ENCODE measurements at regions not wholly inside any gene's neighbourhood (a gene's known extent, or its start where the extent isn't known, plus 50 kb on each side); places are given as distances from the start of the nearest gene placed in this dataset.

GRCh38 chr2:176388861-176389260 is 119.6 kb downstream of the MTX2 start:
- Mint-ChIP-seq H3K36me3 (ENCODE audit: low read depth, unreplicated experiment) (no peaks in the 10 kb centered on the region), H3K27me3 (ENCODE audit: unreplicated experiment) (no peaks in the 10 kb centered on the region), H3K9me3 (ENCODE audit: unreplicated experiment) (no peaks in the 10 kb centered on the region), H3K27ac (ENCODE audit: unreplicated experiment) (no peak overlapping the region), H3K4me3 (ENCODE audit: unreplicated experiment) (no peak overlapping the region), H3K4me1 (ENCODE audit: unreplicated experiment) (peaks cover 3% of the 10 kb centered on the region)
- no peak for TF ChIP-seq CTCF (IDR thresholded peaks at IDR 0.05; ENCODE audit: unreplicated experiment)
- no peak for DNase-seq (ENCODE audit: low spot score)

GRCh38 chr2:176390276-176391147 is 121.3 kb downstream of the MTX2 start:
- TF ChIP-seq CTCF (IDR thresholded peaks at IDR 0.05; ENCODE audit: unreplicated experiment): no peak
- Mint-ChIP-seq H3K27me3 (ENCODE audit: unreplicated experiment) (no peaks in the 10 kb centered on the region), H3K9me3 (ENCODE audit: unreplicated experiment) (no peaks in the 10 kb centered on the region), H3K27ac (ENCODE audit: unreplicated experiment) (no peak overlapping the region), H3K4me1 (ENCODE audit: unreplicated experiment) (peaks cover 3% of the 10 kb centered on the region), H3K36me3 (ENCODE audit: low read depth, unreplicated experiment) (no peaks in the 10 kb centered on the region), H3K4me3 (ENCODE audit: unreplicated experiment) (no peak overlapping the region)
- DNase-seq (ENCODE audit: low spot score): no peak

- Mint-ChIP-seq H3K9me3 (ENCODE audit: unreplicated experiment) (no peaks in the 10 kb centered on the region), H3K4me1 (ENCODE audit: unreplicated experiment) (no peaks in the 10 kb centered on the region), H3K4me3 (ENCODE audit: unreplicated experiment) (no peak overlapping the region), H3K27ac (ENCODE audit: unreplicated experiment) (no peak overlapping the region), H3K27me3 (ENCODE audit: unreplicated experiment) (no peaks in the 10 kb centered on the region), H3K36me3 (ENCODE audit: low read depth, unreplicated experiment) (no peaks in the 10 kb centered on the region)
- no peak for DNase-seq (ENCODE audit: low spot score)
- TF ChIP-seq CTCF (IDR thresholded peaks at IDR 0.05; ENCODE audit: unreplicated experiment): no peak
Measured at GRCh38 chr2:176391148-176391419, 121.8 kb downstream of the MTX2 start.

- no peak overlapping the region for H3K27ac Mint-ChIP-seq (ENCODE audit: unreplicated experiment)
- no peak overlapping the region for H3K4me3 Mint-ChIP-seq (ENCODE audit: unreplicated experiment)
- no peak for DNase-seq (ENCODE audit: low spot score)
- TF ChIP-seq CTCF (IDR thresholded peaks at IDR 0.05; ENCODE audit: unreplicated experiment): no peak
- H3K4me1 Mint-ChIP-seq (ENCODE audit: unreplicated experiment): no peaks in the 10 kb centered on the region
- H3K36me3 Mint-ChIP-seq (ENCODE audit: low read depth, unreplicated experiment): no peaks in the 10 kb centered on the region
- H3K27me3 Mint-ChIP-seq (ENCODE audit: unreplicated experiment): no peaks in the 10 kb centered on the region
- H3K9me3 Mint-ChIP-seq (ENCODE audit: unreplicated experiment): no peaks in the 10 kb centered on the region
Measured at GRCh38 chr2:176392249-176392648, 123.0 kb downstream of the MTX2 start.

GRCh38 chr2:176392744-176393414 is 123.6 kb downstream of the MTX2 start:
- H3K36me3 Mint-ChIP-seq (ENCODE audit: low read depth, unreplicated experiment): no peaks in the 10 kb centered on the region
- no peak for DNase-seq (ENCODE audit: low spot score)
- no peak overlapping the region for H3K27ac Mint-ChIP-seq (ENCODE audit: unreplicated experiment)
- H3K9me3 Mint-ChIP-seq (ENCODE audit: unreplicated experiment): no peaks in the 10 kb centered on the region
- no peaks in the 10 kb centered on the region for H3K4me1 Mint-ChIP-seq (ENCODE audit: unreplicated experiment)
- no peak overlapping the region for H3K4me3 Mint-ChIP-seq (ENCODE audit: unreplicated experiment)
- no peaks in the 10 kb centered on the region for H3K27me3 Mint-ChIP-seq (ENCODE audit: unreplicated experiment)
- no peak for TF ChIP-seq CTCF (IDR thresholded peaks at IDR 0.05; ENCODE audit: unreplicated experiment)
